ENCODE measurements at regions not wholly inside any gene's neighbourhood (a gene's known extent, or its start where the extent isn't known, plus 50 kb on each side); places are given as distances from the start of the nearest gene placed in this dataset.

DNA sequence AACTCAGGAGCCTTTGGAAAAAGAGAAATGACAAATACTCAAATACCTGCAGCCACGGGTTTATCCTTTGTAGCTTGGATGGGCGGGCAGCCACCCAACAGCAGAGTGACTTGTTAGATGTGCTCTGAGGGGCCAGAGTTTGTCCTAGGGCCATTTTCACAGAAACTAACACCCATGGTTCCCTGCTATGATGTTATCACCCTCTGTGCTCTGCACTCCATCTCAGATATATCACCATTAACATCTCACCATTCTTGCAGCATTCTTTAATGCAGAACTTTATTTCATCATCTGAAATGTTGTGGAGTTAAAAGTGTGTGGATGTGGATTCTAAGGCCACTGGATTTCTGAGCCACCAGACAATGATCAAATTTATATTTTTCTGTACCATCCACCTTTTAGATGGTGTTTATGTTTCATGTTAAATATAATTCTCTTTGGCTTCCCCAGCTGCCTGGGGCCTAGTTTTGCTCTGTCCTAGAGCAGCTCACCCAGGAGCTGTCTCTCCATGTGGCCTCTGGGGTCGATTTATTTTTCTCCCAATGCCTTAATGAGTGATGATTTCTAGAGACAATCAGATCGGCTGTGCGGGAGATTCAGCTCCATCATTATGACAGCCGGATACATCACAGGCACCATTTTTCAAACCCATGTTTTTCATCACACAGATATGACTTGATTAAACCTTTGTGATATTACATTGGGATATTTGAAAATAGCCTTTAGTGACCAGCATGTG, 380.8 kb downstream of the BCOR start:
- Histone ChIP-seq H3K79me2 (ENCODE audit: insufficient read depth, low read length) (no peaks in the 10 kb centered on the region), H3K9ac (ENCODE audit: low read length) (no peak overlapping the region), H3F3A (ENCODE audit: insufficient read depth) (no peaks in the 10 kb centered on the region), H3K36me3 (ENCODE audit: low read length) (no peaks in the 10 kb centered on the region), H4K20me1 (ENCODE audit: low read depth, low read length) (no peaks in the 10 kb centered on the region), H3K27me3 (ENCODE audit: low read length) (no peaks in the 10 kb centered on the region), H2AFZ (ENCODE audit: low read depth, low read length, severe bottlenecking) (no peak overlapping the region), H3K4me3 (ENCODE audit: insufficient read depth, low read length, poor library complexity, severe bottlenecking) (no peak overlapping the region), H3K27ac (ENCODE audit: low read depth, low read length) (no peak overlapping the region), H3K9me3 (ENCODE audit: insufficient read depth, low read length) (no peaks in the 10 kb centered on the region), H3K4me2 (ENCODE audit: low read depth, low read length, poor library complexity, severe bottlenecking) (no peak overlapping the region), H3K9me2 (replicated peaks; ENCODE audit: insufficient read depth, low read length) (no peaks in the 10 kb centered on the region)
- TF ChIP-seq, protein P1, sequence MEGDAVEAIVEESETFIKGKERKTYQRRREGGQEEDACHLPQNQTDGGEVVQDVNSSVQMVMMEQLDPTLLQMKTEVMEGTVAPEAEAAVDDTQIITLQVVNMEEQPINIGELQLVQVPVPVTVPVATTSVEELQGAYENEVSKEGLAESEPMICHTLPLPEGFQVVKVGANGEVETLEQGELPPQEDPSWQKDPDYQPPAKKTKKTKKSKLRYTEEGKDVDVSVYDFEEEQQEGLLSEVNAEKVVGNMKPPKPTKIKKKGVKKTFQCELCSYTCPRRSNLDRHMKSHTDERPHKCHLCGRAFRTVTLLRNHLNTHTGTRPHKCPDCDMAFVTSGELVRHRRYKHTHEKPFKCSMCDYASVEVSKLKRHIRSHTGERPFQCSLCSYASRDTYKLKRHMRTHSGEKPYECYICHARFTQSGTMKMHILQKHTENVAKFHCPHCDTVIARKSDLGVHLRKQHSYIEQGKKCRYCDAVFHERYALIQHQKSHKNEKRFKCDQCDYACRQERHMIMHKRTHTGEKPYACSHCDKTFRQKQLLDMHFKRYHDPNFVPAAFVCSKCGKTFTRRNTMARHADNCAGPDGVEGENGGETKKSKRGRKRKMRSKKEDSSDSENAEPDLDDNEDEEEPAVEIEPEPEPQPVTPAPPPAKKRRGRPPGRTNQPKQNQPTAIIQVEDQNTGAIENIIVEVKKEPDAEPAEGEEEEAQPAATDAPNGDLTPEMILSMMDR (IDR thresholded peaks at IDR 0.05; ENCODE audit: insufficient read depth, low read length, poor library complexity, severe bottlenecking): no peak
- TF ChIP-seq EZH2phosphoT487 (conservative IDR thresholded peaks at IDR 0.05; ENCODE audit: low read length): no peak

DNA sequence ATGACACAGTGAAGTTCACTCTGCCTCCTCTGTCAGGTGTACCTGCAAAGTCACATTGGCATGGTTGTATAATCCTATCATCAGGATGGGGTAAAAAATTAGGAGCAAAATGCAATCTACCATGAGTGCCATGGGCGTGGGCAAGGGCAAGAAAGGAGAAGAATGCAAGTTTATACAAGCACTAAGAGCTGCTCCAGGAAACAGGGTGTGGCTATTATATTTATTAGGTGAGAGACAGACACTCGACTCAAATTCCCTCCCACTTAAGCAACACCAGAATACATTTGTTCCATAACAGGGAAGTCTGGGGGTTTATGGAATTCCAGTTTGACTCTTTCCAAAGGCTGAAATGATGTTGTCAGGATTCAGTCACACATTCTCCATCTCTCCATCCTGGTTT, 378.8 kb downstream of the BCOR start:
- Histone ChIP-seq H3F3A (ENCODE audit: insufficient read depth) (no peaks in the 10 kb centered on the region), H3K9me2 (replicated peaks; ENCODE audit: insufficient read depth, low read length) (no peaks in the 10 kb centered on the region), H3K4me3 (ENCODE audit: insufficient read depth, low read length, poor library complexity, severe bottlenecking) (no peak overlapping the region), H3K79me2 (ENCODE audit: insufficient read depth, low read length) (no peaks in the 10 kb centered on the region), H3K27me3 (ENCODE audit: low read length) (no peaks in the 10 kb centered on the region), H3K9me3 (ENCODE audit: insufficient read depth, low read length) (no peaks in the 10 kb centered on the region), H3K36me3 (ENCODE audit: low read length) (no peaks in the 10 kb centered on the region), H3K4me2 (ENCODE audit: low read depth, low read length, poor library complexity, severe bottlenecking) (no peak overlapping the region), H2AFZ (ENCODE audit: low read depth, low read length, severe bottlenecking) (no peak overlapping the region), H4K20me1 (ENCODE audit: low read depth, low read length) (no peaks in the 10 kb centered on the region), H3K9ac (ENCODE audit: low read length) (no peak overlapping the region), H3K27ac (ENCODE audit: low read depth, low read length) (no peak overlapping the region)
- no peak for TF ChIP-seq EZH2phosphoT487 (conservative IDR thresholded peaks at IDR 0.05; ENCODE audit: low read length)
- TF ChIP-seq, protein P1 (IDR thresholded peaks at IDR 0.05; ENCODE audit: insufficient read depth, low read length, poor library complexity, severe bottlenecking): no peak

DNA sequence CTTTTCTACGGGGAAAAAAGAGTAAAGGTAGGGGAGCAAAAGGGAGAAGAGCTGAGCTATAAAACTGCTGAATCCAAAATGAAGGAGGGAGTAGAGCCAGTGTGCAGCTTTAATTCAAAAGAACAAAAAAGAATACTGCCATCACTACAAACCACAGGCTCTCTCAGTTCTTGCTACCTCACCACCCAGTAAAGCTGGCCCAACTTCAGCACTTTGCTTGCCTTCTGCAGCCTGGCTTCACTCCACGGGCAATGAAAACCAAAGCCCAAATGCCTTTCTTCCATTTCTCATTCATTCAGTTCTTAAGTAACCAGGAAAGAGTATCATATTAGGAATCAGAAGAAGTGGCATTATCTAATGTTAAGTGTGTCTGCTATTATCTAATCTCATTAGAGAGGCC, 376.8 kb downstream of the BCOR start:
- Histone ChIP-seq H4K20me1 (ENCODE audit: low read depth, low read length) (no peaks in the 10 kb centered on the region), H3K27ac (ENCODE audit: low read depth, low read length) (no peak overlapping the region), H3K4me2 (ENCODE audit: low read depth, low read length, poor library complexity, severe bottlenecking) (no peak overlapping the region), H3K79me2 (ENCODE audit: insufficient read depth, low read length) (no peaks in the 10 kb centered on the region), H3K9me2 (replicated peaks; ENCODE audit: insufficient read depth, low read length) (no peaks in the 10 kb centered on the region), H3K36me3 (ENCODE audit: low read length) (no peaks in the 10 kb centered on the region), H3K27me3 (ENCODE audit: low read length) (no peaks in the 10 kb centered on the region), H3K4me3 (ENCODE audit: insufficient read depth, low read length, poor library complexity, severe bottlenecking) (no peak overlapping the region), H2AFZ (ENCODE audit: low read depth, low read length, severe bottlenecking) (no peak overlapping the region), H3K9me3 (ENCODE audit: insufficient read depth, low read length) (no peaks in the 10 kb centered on the region), H3K9ac (ENCODE audit: low read length) (no peak overlapping the region), H3F3A (ENCODE audit: insufficient read depth) (no peaks in the 10 kb centered on the region)
- TF ChIP-seq, protein P1 (IDR thresholded peaks at IDR 0.05; ENCODE audit: insufficient read depth, low read length, poor library complexity, severe bottlenecking): no peak
- TF ChIP-seq EZH2phosphoT487 (conservative IDR thresholded peaks at IDR 0.05; ENCODE audit: low read length): no peak
